Activated B cell treated with CpG ODN at 0.5 μM for 24 hours (primary cell): ENCODE measurements at regions not wholly inside any gene's neighbourhood (a gene's known extent, or its start where the extent isn't known, plus 50 kb on each side); places are given as distances from the start of the nearest gene placed in this dataset.
"Not testable (repeated sequence)": the region's sequence is repeated elsewhere in the genome, so short reads cannot be mapped to it uniquely, and the experiment has no call there.

Experiments
- ATAC-seq: fragments of 200-7000 bp; cut with Tn5 transposase; one replicate; pipeline ENCODE4 v1.10.0; 2021; ENCODE audit warnings: low read depth, mild to moderate bottlenecking, moderate library complexity
- CTCF ChIA-PET: fragments of 350-600 bp; sonication (Branson Sonifier 250); formaldehyde crosslinking; loops from one replicate; lab custom pipeline; 2021; ENCODE audit warnings: antibody characterized with exemption; lab: Charles Lee
- POLR2A ChIA-PET: fragments of 350-600 bp; sonication (Branson Sonifier 250); formaldehyde crosslinking; loops from one replicate; lab custom pipeline; 2021; ENCODE audit warnings: antibody characterized with exemption; lab: Charles Lee
- DNase-seq: peaks from one replicate; pipeline ENCODE4 v3.0.0; 2022
- H3K27ac Mint-ChIP-seq: one replicate; pipeline ENCODE4 v1.8.0; 2020; ENCODE audit warnings: mixed read lengths
- H3K27me3 Mint-ChIP-seq: one replicate; pipeline ENCODE4 v1.8.0; 2021; ENCODE audit warnings: mixed read lengths
- H3K36me3 Mint-ChIP-seq: one replicate; pipeline ENCODE4 v1.8.0; 2021; ENCODE audit warnings: low read depth, mixed read lengths
- H3K4me1 Mint-ChIP-seq: one replicate; pipeline ENCODE4 v1.8.0; 2021; ENCODE audit warnings: mixed read lengths
- H3K4me3 Mint-ChIP-seq: one replicate; pipeline ENCODE4 v1.8.0; 2020; ENCODE audit warnings: mild to moderate bottlenecking, mixed read lengths
- H3K9me3 Mint-ChIP-seq: one replicate; pipeline ENCODE4 v1.8.0; 2020; ENCODE audit warnings: mixed read lengths
- intact Hi-C: fragments of 100-400 bp; cut with micrococcal nuclease; formaldehyde crosslinking; loops from one replicate; pipeline ENCODE4 v1.15.1; 2024
- TF ChIP-seq, protein P1 (sequence below): fragments of 200-600 bp; IDR thresholded peaks from one replicate; pipeline ENCODE4 v1.8.0; 2022; ENCODE audit warnings: antibody characterized with exemption, mild to moderate bottlenecking

DNA sequence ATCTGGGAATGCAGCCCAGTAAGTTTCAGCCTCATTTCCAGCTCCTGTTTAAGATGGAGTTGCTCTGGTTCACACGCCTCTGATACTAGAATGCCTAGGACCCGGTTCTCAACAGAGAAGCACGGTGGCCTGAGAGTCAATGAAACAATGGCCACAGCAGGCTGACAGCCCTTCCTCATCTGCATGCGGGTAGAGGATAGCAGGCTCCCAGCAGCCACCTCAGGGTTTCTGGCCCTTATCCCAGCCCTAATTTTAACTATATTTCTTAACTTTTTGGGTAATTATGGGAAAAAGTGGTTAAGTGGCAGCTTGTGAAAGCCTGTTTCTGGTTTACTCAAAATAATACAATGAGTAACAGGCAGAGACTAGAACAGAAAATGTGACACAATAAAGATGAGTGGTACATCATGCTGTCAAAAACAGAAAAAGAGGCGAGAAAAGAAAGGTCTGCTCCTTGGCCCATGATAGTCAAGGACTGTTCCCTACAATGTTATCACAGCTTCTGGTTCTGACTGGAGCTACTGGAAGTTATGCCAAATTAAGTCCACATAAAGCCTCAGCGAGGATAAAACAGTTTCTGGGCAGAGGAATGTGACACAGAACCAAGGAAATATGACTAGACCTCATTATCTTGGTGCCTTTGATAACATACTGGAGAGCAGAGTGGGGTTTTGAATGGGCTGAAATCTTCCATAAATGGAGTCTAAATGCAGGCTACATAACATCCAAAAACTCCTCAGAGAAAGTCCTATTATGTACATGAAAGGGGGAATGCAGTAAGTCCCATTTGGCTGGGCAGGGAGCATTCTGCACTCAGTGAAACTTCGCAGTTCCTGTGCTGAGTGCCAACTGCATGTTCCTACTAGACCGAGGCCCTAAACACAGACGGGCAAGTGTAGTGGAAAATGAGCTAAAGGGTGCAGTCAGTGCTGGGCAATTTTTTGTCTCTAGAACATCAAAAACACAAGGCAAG lies 92.1 kb downstream of the NIBAN1 start:
- DNase-seq (no peak), ATAC-seq (no peak)
- H3K27me3 Mint-ChIP-seq = no peaks in the 10 kb centered on the region
- H3K27ac Mint-ChIP-seq = no peak overlapping the region
- ChIA-PET POLR2A (no interaction called here), CTCF (no interaction called here)
- H3K4me3 Mint-ChIP-seq = no peak overlapping the region
- TF ChIP-seq, protein P1, sequence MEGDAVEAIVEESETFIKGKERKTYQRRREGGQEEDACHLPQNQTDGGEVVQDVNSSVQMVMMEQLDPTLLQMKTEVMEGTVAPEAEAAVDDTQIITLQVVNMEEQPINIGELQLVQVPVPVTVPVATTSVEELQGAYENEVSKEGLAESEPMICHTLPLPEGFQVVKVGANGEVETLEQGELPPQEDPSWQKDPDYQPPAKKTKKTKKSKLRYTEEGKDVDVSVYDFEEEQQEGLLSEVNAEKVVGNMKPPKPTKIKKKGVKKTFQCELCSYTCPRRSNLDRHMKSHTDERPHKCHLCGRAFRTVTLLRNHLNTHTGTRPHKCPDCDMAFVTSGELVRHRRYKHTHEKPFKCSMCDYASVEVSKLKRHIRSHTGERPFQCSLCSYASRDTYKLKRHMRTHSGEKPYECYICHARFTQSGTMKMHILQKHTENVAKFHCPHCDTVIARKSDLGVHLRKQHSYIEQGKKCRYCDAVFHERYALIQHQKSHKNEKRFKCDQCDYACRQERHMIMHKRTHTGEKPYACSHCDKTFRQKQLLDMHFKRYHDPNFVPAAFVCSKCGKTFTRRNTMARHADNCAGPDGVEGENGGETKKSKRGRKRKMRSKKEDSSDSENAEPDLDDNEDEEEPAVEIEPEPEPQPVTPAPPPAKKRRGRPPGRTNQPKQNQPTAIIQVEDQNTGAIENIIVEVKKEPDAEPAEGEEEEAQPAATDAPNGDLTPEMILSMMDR = no peak
- intact Hi-C loops = no loop called here
- peaks cover 8% of the 10 kb centered on the region for H3K36me3 Mint-ChIP-seq
- H3K9me3 Mint-ChIP-seq = no peaks in the 10 kb centered on the region
- no peaks in the 10 kb centered on the region for H3K4me1 Mint-ChIP-seq

DNA sequence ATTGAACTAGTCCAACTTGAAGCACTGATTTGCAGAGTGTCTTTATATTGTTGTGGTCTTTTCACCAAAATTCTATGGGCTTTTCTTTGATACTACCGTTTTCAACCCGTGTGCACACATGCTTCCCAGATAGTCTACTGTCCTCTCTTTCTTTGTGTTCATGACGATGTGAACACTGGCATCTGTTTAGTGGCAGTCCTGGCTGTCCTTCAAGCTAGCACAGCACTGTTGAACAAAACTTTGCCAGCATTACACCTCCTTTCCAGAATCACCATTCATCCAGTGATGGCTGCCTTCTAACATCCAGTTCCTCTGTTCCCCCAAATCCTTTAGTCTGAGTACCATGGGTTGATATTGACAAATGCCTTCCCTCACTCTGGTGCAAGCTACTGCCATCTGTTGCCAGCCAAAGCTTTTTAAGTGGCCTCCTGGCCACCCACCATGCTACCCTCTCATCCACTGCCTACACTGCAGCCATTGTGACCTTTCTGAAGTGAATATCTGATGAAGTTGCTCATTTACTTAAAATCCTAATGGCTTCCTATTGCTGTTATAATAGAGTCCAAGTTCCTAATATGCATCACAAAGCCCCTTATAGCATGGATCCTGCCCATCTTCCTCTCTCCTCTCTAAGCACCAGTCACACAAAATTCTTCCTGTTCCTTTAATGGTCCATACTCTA lies 94.3 kb downstream of the NIBAN1 start:
- H3K9me3 Mint-ChIP-seq = no peaks in the 10 kb centered on the region
- ATAC-seq (no peak), DNase-seq (no peak)
- ChIA-PET POLR2A (no interaction called here), CTCF (no interaction called here)
- H3K36me3 Mint-ChIP-seq = peaks cover 8% of the 10 kb centered on the region
- no peak overlapping the region for H3K4me3 Mint-ChIP-seq
- TF ChIP-seq, protein P1 = no peak
- H3K27me3 Mint-ChIP-seq = no peaks in the 10 kb centered on the region
- peaks cover 4% of the 10 kb centered on the region for H3K4me1 Mint-ChIP-seq
- H3K27ac Mint-ChIP-seq = no peak overlapping the region
- intact Hi-C loops = no loop called here

DNA sequence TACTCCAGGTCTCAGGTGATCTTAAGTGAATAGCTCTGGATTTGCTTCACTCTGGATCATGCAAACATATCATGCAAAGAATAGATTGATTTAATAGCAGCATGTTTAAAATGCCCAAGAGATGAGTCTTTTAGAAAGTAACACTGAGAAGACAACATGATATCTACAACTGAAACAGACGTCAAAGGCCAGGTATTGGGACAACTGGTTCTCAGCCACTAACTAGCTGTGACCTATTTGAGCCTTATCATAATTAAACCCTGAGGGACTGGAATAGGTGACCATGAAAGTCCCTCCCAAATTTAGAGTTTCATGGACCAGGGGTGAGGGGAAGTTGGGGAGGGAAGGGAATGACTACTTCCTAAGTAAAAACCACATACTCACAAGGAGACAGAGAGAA lies 95.7 kb downstream of the NIBAN1 start:
- CTCF ChIA-PET = no interaction called here
- H3K4me3 Mint-ChIP-seq = no peak overlapping the region
- no peak for ATAC-seq
- POLR2A ChIA-PET = no interaction called here
- TF ChIP-seq, protein P1 = no peak
- H3K4me1 Mint-ChIP-seq = peaks cover 4% of the 10 kb centered on the region
- intact Hi-C loops = no loop called here
- no peaks in the 10 kb centered on the region for H3K9me3 Mint-ChIP-seq
- no peaks in the 10 kb centered on the region for H3K27me3 Mint-ChIP-seq
- no peak for DNase-seq
- peaks cover 4% of the 10 kb centered on the region for H3K36me3 Mint-ChIP-seq
- no peak overlapping the region for H3K27ac Mint-ChIP-seq

DNA sequence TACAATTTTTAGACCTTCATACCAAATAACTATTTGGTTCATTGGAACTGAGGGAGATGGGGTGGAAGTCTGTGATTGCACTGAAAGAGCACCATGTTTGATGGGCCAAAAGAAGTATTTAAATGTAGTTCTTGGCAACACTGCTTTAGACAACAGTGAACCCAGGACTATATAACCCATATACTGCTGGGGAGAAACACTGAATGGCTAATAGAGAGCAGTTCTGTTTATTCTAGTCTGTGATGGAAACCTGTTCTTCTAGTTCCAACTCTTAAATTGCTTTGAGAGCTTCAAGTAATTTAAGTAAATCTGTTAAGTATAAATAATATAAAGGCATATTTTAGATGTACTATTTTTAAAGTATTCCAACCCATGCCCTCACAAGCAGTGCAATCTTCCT lies 96.3 kb downstream of the NIBAN1 start:
- no peak overlapping the region for H3K4me3 Mint-ChIP-seq
- TF ChIP-seq, protein P1 = no peak
- H3K36me3 Mint-ChIP-seq = peaks cover 2% of the 10 kb centered on the region
- DNase-seq (no peak), ATAC-seq (no peak)
- ChIA-PET CTCF (no interaction called here), POLR2A (no interaction called here)
- peaks cover 3% of the 10 kb centered on the region for H3K9me3 Mint-ChIP-seq
- H3K4me1 Mint-ChIP-seq = peaks cover 4% of the 10 kb centered on the region
- H3K27ac Mint-ChIP-seq = no peak overlapping the region
- no peaks in the 10 kb centered on the region for H3K27me3 Mint-ChIP-seq
- intact Hi-C loops = no loop called here

DNA sequence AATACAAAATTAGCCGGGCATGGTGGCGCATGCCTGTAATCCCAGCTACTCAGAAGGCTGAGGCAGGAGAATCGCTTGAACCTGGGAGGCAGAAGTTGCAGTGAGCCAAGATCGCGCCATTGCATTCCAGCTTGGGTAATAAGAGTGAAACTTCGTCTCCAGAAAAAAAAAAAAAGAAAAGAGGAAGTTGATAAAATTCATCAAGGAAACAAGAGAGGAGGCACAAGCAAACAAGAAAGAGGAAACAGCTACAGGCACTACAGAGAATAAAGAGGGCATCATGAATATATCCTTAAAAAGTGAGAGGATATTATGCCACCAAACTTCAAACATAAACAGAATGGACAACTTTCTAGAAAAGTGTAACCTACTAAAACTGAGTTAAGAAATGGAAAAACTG lies 98.3 kb downstream of the NIBAN1 start:
- ATAC-seq, POLR2A ChIA-PET, H3K4me1 Mint-ChIP-seq, DNase-seq, CTCF ChIA-PET, H3K27me3 Mint-ChIP-seq, H3K4me3 Mint-ChIP-seq, H3K36me3 Mint-ChIP-seq, H3K27ac Mint-ChIP-seq, H3K9me3 Mint-ChIP-seq, intact Hi-C loops: not testable (repeated sequence)
